Psoas muscle (tissue), 7 donors: ENCODE measurements at regions not wholly inside any gene's neighbourhood (a gene's known extent, or its start where the extent isn't known, plus 50 kb on each side); places are given as distances from the start of the nearest gene placed in this dataset.

ENCODE experiments used
- ATAC-seq, 4 donors: fragments of 200-7000 bp; cut with Tn5 transposase; one replicate each; pipeline ENCODE4 v1.9.1; 2020; ENCODE audit warnings: moderate library complexity in 3 of 4, mild to moderate bottlenecking in 2 of 4
- DNase-seq, 2 donors: peaks; one replicate each; pipeline ENCODE4 v3.0.0-alpha.2; 2020
- H3K27ac ChIP-seq: fragments of 200-600 bp; one replicate; pipeline ENCODE4 v1.8.0; 2022
- H3K27me3 ChIP-seq, 3 donors: fragments of 200-600 bp in 1 of 3; one replicate each; pipeline versions ENCODE4 v1.6.1 to v1.8.0; 2013 to 2022; ENCODE audit warnings: low read length in 2 of 3, mild to moderate bottlenecking in 2 of 3, moderate library complexity in 1 of 3; ENCODE audit not compliant: insufficient read depth in 3 of 3
- H3K36me3 ChIP-seq, 2 donors: fragments of 200-600 bp in 1 of 2; one replicate each; pipeline versions ENCODE4 v1.6.1 to v1.8.0; 2013 to 2022; ENCODE audit warnings: low read depth in 1 of 2, mild to moderate bottlenecking in 1 of 2, moderate library complexity in 1 of 2; ENCODE audit not compliant: insufficient read depth in 1 of 2
- H3K4me1 ChIP-seq: fragments of 200-600 bp; one replicate; pipeline ENCODE4 v1.8.0; 2022
- H3K4me3 ChIP-seq: fragments of 200-600 bp; one replicate; pipeline ENCODE4 v1.8.0; 2022; ENCODE audit warnings: mild to moderate bottlenecking
- H3K9me3 ChIP-seq: fragments of 200-600 bp; one replicate; pipeline ENCODE4 v1.8.0; 2022
- CTCF ChIP-seq: fragments of 200-600 bp; IDR thresholded peaks from one replicate; pipeline ENCODE4 v1.8.0; 2022; ENCODE audit warnings: antibody characterized with exemption
- WGBS, 3 donors: extraction: QIAGEN DNeasy Blood & Tissue Kit; methylation state at CpG; one replicate each; pipeline versions ENCODE4 v1.1.6 to v1.1.7; 2013; 5-methylcytosine and 5-hydroxymethylcytosine counted together
- intact Hi-C, 2 donors: fragments of 100-400 bp; cut with DNase I; formaldehyde crosslinking; loops; one replicate each; pipeline versions ENCODE4 v1.11.0 to v1.14.2; 2022
- donor health status: healthy with polysubstance abuse.
- donor health status: DM: no; HTN: no; CAD: no; lungs with moderate emphysema.
- donor health status: Bipolar disorder and iron deficiency.
- donor health status: healthy.
- donor health status: DM: yes; HTN: yes; CAD: no.
- donor health status: DM: no; HTN: no; CAD: no.
- donor health status: DM: yes; HTN: yes; CAD: no.

GRCh38 chr14:73783107-73783727 lies 68.4 kb upstream of the PTGR2 start:
- no peak for TF ChIP-seq CTCF
- DNase-seq (no peak), ATAC-seq (no peak)
- WGBS, 3 donors, result 49 to 54% (median 52%) methylated on average over 10 of the region's 10 CpGs
- Histone ChIP-seq H3K9me3 (no peaks in the 10 kb centered on the region), H3K36me3 (no peaks in the 10 kb centered on the region), H3K27ac (peak overlapping the region; percentile 98), H3K27me3 (no peaks in the 10 kb centered on the region), H3K4me1 (peaks cover 64% of the 10 kb centered on the region), H3K4me3 (no peak overlapping the region)
- intact Hi-C loops, result no loop called here

- TF ChIP-seq CTCF, result no peak
- H3K27me3 ChIP-seq, result no peaks in the 10 kb centered on the region
- H3K36me3 ChIP-seq, result no peaks in the 10 kb centered on the region
- H3K4me3 ChIP-seq, result no peak overlapping the region
- H3K27ac ChIP-seq, result peak overlapping the region; percentile 98
- DNase-seq (no peak), ATAC-seq (no peak)
- H3K4me1 ChIP-seq, result peaks cover 65% of the 10 kb centered on the region
- intact Hi-C loops, result no loop called here
- no peaks in the 10 kb centered on the region for H3K9me3 ChIP-seq
- WGBS, 3 donors, result 64 to 74% (median 67%) methylated on average over 2 of the region's 2 CpGs
Observed at GRCh38 chr14:73782623-73783022, 68.4 kb upstream of the PNMA1 start.

GRCh38 chr14:73780896-73781295 lies 66.7 kb upstream of the PNMA1 start:
- H3K9me3 ChIP-seq, result no peaks in the 10 kb centered on the region
- H3K27ac ChIP-seq, result peak overlapping the region; percentile 75
- DNase-seq (no peak), ATAC-seq (no peak)
- H3K27me3 ChIP-seq, result no peaks in the 10 kb centered on the region
- no peaks in the 10 kb centered on the region for H3K36me3 ChIP-seq
- peaks cover 80% of the 10 kb centered on the region for H3K4me1 ChIP-seq
- TF ChIP-seq CTCF, result no peak
- H3K4me3 ChIP-seq, result no peak overlapping the region
- intact Hi-C loops, result no loop called here
- 56 to 73% (median 56%) methylated on average over 3 of the region's 3 CpGs for WGBS, 3 donors

GRCh38 chr14:73780391-73780790 lies 66.2 kb upstream of the PNMA1 start:
- peaks cover 81% of the 10 kb centered on the region for H3K4me1 ChIP-seq
- H3K4me3 ChIP-seq, result no peak overlapping the region
- H3K27me3 ChIP-seq, result no peaks in the 10 kb centered on the region
- intact Hi-C loops, result no loop called here
- whole genome bisulfite sequencing, 3 donors, result 42 to 57% (median 49%) methylated on average over 4 of the region's 4 CpGs
- TF ChIP-seq CTCF, result no peak
- DNase-seq (no peak), ATAC-seq (peak; percentile 58 to 72 (median 62))
- no peaks in the 10 kb centered on the region for H3K9me3 ChIP-seq
- H3K27ac ChIP-seq, result peak overlapping the region; percentile 75
- no peaks in the 10 kb centered on the region for H3K36me3 ChIP-seq

GRCh38 chr14:73778736-73779135 lies 64.6 kb upstream of the PNMA1 start:
- no peaks in the 10 kb centered on the region for H3K36me3 ChIP-seq
- peaks cover 81% of the 10 kb centered on the region for H3K4me1 ChIP-seq
- no peaks in the 10 kb centered on the region for H3K9me3 ChIP-seq
- DNase-seq, result no peak
- WGBS, 3 donors, result 89 to 93% (median 90%) methylated on average over 3 of the region's 3 CpGs
- no peak for TF ChIP-seq CTCF
- no peaks in the 10 kb centered on the region for H3K27me3 ChIP-seq
- intact Hi-C loops, result no loop called here
- ATAC-seq, result no peak
- no peak overlapping the region for H3K27ac ChIP-seq
- no peak overlapping the region for H3K4me3 ChIP-seq
